H1 (cell line): ENCODE measurements at regions not wholly inside any gene's neighbourhood (a gene's known extent, or its start where the extent isn't known, plus 50 kb on each side); places are given as distances from the start of the nearest gene placed in this dataset.

Experiments
- ATF3 ChIP-seq: IDR thresholded peaks from 2 replicates; pipeline ENCODE4 v1.6.1; 2011; ENCODE audit warnings: low read depth, mild to moderate bottlenecking, low read length; ENCODE audit not compliant: insufficient read depth
- CTCF ChIP-seq, 3 experiments: IDR thresholded peaks; 1 replicate in 2 of 3; 2 replicates in 1 of 3; pipeline versions ENCODE4 v1.5.1 to v1.6.1; 2011; ENCODE audit warnings: low read length in 3 of 3, mild to moderate bottlenecking in 3 of 3, inconsistent platforms in 2 of 3, low read depth in 1 of 3, moderate library complexity in 1 of 3; ENCODE audit not compliant: insufficient read depth in 1 of 3; ENCODE audit errors: control extremely low read depth in 1 of 3
- EP300 ChIP-seq, 2 experiments: IDR thresholded peaks; 1 replicate in 1 of 2; 2 replicates in 1 of 2; pipeline ENCODE4 v1.6.1; 2011 to 2012; ENCODE audit warnings: low read depth in 2 of 2, low read length in 2 of 2, mild to moderate bottlenecking in 2 of 2, borderline replicate concordance in 1 of 2, inconsistent platforms in 1 of 2, moderate library complexity in 1 of 2
- EZH2 ChIP-seq: fragments of 200-600 bp; sonication (generic); IDR thresholded peaks from 2 replicates; pipeline ENCODE4 v1.7.1; 2012; ENCODE audit warnings: low read depth, mild to moderate bottlenecking, moderate library complexity, low read length, inconsistent platforms; ENCODE audit not compliant: severe bottlenecking
- NANOG ChIP-seq: IDR thresholded peaks from 2 replicates; pipeline ENCODE4 v1.6.1; 2011; ENCODE audit warnings: low read length, low read depth, mild to moderate bottlenecking, inconsistent platforms; ENCODE audit not compliant: insufficient read depth, poor library complexity, severe bottlenecking
- PHF8 ChIP-seq: fragments of 200-600 bp; sonication (generic); conservative IDR thresholded peaks from 2 replicates; pipeline ENCODE4 v1.7.1; 2012; ENCODE audit warnings: low read depth, mild to moderate bottlenecking, inconsistent platforms, low read length, moderate library complexity
- POLR2A ChIP-seq, 2 experiments: IDR thresholded peaks; 1 replicate in 1 of 2; 2 replicates in 1 of 2; pipeline ENCODE4 v1.6.1; 2011; ENCODE audit warnings: low read depth in 2 of 2, low read length in 2 of 2, mild to moderate bottlenecking in 2 of 2; ENCODE audit errors: control extremely low read depth in 1 of 2
- POLR2AphosphoS5 ChIP-seq: IDR thresholded peaks from 2 replicates; pipeline ENCODE4 v1.6.1; 2011; ENCODE audit warnings: low read depth, low read length
- RAD21 ChIP-seq, 2 experiments: IDR thresholded peaks in 1 of 2; conservative IDR thresholded peaks in 1 of 2; 2 replicates each; pipeline ENCODE4 v1.6.1; 2011; ENCODE audit warnings: low read depth in 2 of 2, low read length in 2 of 2, improper control_type of control experiment in 1 of 2, inconsistent platforms in 1 of 2, mild to moderate bottlenecking in 1 of 2, moderate library complexity in 1 of 2
- RXRA ChIP-seq: IDR thresholded peaks from 2 replicates; pipeline ENCODE4 v1.6.1; 2011; ENCODE audit warnings: low read depth, mild to moderate bottlenecking, low read length, moderate library complexity; ENCODE audit not compliant: insufficient read depth
- TAF1 ChIP-seq: IDR thresholded peaks from 2 replicates; pipeline ENCODE4 v1.6.1; 2011; ENCODE audit warnings: mild to moderate bottlenecking, low read depth, low read length
- TBP ChIP-seq: IDR thresholded peaks from 2 replicates; pipeline ENCODE4 v1.6.1; 2011; ENCODE audit warnings: low read depth, low read length, improper control_type of control experiment
- TCF12 ChIP-seq: IDR thresholded peaks from 2 replicates; pipeline ENCODE4 v1.6.1; 2011; ENCODE audit warnings: low read depth, mild to moderate bottlenecking, low read length

- TF ChIP-seq EP300 (IDR thresholded peaks at IDR 0.05; ENCODE audit: borderline replicate concordance in 1 of 2, low read depth in 2 of 2, low read length in 2 of 2): no peak
- no peak for TF ChIP-seq RAD21 (IDR thresholded peaks at IDR 0.05 in 1 of 2, conservative IDR thresholded peaks at IDR 0.05 in 1 of 2; ENCODE audit: low read depth in 2 of 2, low read length in 2 of 2)
- no peak for TF ChIP-seq CTCF (IDR thresholded peaks at IDR 0.05; ENCODE audit: control extremely low read depth in 1 of 3, insufficient read depth in 1 of 3, low read depth in 1 of 3, low read length in 3 of 3)
- TF ChIP-seq POLR2A (IDR thresholded peaks at IDR 0.05; ENCODE audit: control extremely low read depth in 1 of 2, low read depth in 2 of 2, low read length in 2 of 2): no peak
- no peak for TF ChIP-seq NANOG
- TF ChIP-seq EZH2: no peak
- TF ChIP-seq TCF12: no peak
- no peak for TF ChIP-seq TAF1
- TF ChIP-seq TBP: no peak
- no peak for TF ChIP-seq RXRA
- TF ChIP-seq POLR2AphosphoS5: no peak
- no peak for TF ChIP-seq PHF8
- TF ChIP-seq ATF3: no peak
Observed at GRCh38 chr6:122145246-122145645, 254.2 kb upstream of the HSF2 start.
